ENCODE measurements at regions not wholly inside any gene's neighbourhood (a gene's known extent, or its start where the extent isn't known, plus 50 kb on each side); places are given as distances from the start of the nearest gene placed in this dataset.

GRCh38 chr9:107064378-107064777 is 201.4 kb downstream of the ZNF462 start:
- Histone ChIP-seq H2AFZ (ENCODE audit: low read length) (no peak overlapping the region), H3K4me1 (ENCODE audit: insufficient read depth, low read length, poor library complexity, severe bottlenecking) (no peaks in the 10 kb centered on the region), H3K4me2 (ENCODE audit: low read depth, low read length, poor library complexity, severe bottlenecking) (no peak overlapping the region), H3K36me3 (ENCODE audit: insufficient read depth, low read length) (no peaks in the 10 kb centered on the region), H3K79me2 (ENCODE audit: insufficient read depth, low read length) (no peaks in the 10 kb centered on the region), H3K9me2 (replicated peaks; ENCODE audit: low read depth, low read length) (no peaks in the 10 kb centered on the region), H4K20me1 (ENCODE audit: insufficient read depth, low read length, poor library complexity, severe bottlenecking) (no peaks in the 10 kb centered on the region), H3F3A (ENCODE audit: low read depth) (no peaks in the 10 kb centered on the region), H3K9me3 (ENCODE audit: insufficient read depth, low read depth, low read length) (no peaks in the 10 kb centered on the region), H3K27me3 (ENCODE audit: insufficient read depth, low read length, poor library complexity, severe bottlenecking) (no peaks in the 10 kb centered on the region), H3K4me3 (ENCODE audit: low read length, poor library complexity, severe bottlenecking) (no peak overlapping the region), H3K9ac (ENCODE audit: low read depth, low read length, poor library complexity, severe bottlenecking) (no peak overlapping the region)
- TF ChIP-seq EZH2phosphoT487 (IDR thresholded peaks at IDR 0.05; ENCODE audit: borderline replicate concordance) (no peak), CTCF (conservative IDR thresholded peaks at IDR 0.05; ENCODE audit: low read length) (no peak)

DNA sequence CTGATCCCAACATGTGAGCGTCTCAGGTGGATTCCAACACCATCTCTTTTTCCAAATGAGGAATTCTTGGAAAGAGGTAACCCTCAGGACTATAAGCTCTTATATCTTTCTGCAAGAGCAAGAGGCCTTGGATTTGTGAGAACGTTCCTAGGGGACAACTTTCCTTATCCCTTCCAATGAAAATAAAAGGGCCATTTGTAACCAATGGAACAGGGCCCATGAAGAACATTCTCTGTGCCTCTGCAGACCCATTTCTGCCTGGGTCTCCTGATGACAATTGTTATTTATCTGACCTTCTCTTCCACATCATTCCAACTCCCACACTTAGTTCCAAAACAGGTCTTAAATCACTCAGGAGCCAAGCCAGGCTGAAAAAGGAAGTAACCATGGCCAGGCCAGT is 202.6 kb downstream of the ZNF462 start:
- Histone ChIP-seq H3F3A (ENCODE audit: low read depth) (no peaks in the 10 kb centered on the region), H3K27me3 (ENCODE audit: insufficient read depth, low read length, poor library complexity, severe bottlenecking) (no peaks in the 10 kb centered on the region), H3K9me3 (ENCODE audit: insufficient read depth, low read depth, low read length) (no peaks in the 10 kb centered on the region), H3K9me2 (replicated peaks; ENCODE audit: low read depth, low read length) (no peaks in the 10 kb centered on the region), H3K4me1 (ENCODE audit: insufficient read depth, low read length, poor library complexity, severe bottlenecking) (no peaks in the 10 kb centered on the region), H3K4me2 (ENCODE audit: low read depth, low read length, poor library complexity, severe bottlenecking) (no peak overlapping the region), H4K20me1 (ENCODE audit: insufficient read depth, low read length, poor library complexity, severe bottlenecking) (no peaks in the 10 kb centered on the region), H3K36me3 (ENCODE audit: insufficient read depth, low read length) (no peaks in the 10 kb centered on the region), H3K79me2 (ENCODE audit: insufficient read depth, low read length) (no peaks in the 10 kb centered on the region), H2AFZ (ENCODE audit: low read length) (no peak overlapping the region), H3K4me3 (ENCODE audit: low read length, poor library complexity, severe bottlenecking) (no peak overlapping the region), H3K9ac (ENCODE audit: low read depth, low read length, poor library complexity, severe bottlenecking) (no peak overlapping the region)
- TF ChIP-seq EZH2phosphoT487 (IDR thresholded peaks at IDR 0.05; ENCODE audit: borderline replicate concordance): no peak
- no peak for TF ChIP-seq CTCF (conservative IDR thresholded peaks at IDR 0.05; ENCODE audit: low read length)

DNA sequence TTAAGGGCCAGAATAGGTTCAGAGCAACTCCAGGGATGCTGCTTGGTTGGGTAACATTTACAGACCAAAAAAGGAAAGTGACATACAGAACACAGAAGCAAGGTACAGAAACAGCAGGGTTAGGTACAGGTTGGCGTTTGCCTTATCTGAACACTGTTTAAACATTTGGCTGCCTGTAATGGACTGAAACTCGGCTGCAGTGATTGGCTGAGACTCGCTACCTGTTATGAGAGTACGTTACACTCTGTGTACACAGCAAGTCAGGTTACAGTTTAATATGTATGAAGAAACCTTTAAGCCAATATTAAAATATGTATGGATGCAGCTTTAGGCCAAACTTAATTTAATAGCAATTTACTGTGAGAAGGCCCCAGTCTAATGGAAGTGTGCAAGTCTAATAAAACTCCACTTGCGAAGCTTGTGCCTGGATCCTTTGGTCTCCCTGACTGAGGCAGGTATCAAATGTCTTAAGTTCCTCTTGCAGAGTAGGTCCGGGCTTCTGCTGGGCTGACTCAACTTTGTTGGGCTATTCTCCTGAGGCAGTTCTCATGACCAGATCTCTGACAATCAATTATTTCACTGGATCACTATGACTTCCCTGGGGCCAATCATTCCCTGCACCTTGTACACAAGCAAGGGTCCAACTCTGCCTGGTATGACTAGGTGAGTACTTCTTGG is 204.9 kb downstream of the ZNF462 start:
- Histone ChIP-seq H3K9me2 (replicated peaks; ENCODE audit: low read depth, low read length) (no peaks in the 10 kb centered on the region), H3F3A (ENCODE audit: low read depth) (no peaks in the 10 kb centered on the region), H3K4me3 (ENCODE audit: low read length, poor library complexity, severe bottlenecking) (no peak overlapping the region), H3K4me2 (ENCODE audit: low read depth, low read length, poor library complexity, severe bottlenecking) (no peak overlapping the region), H3K9ac (ENCODE audit: low read depth, low read length, poor library complexity, severe bottlenecking) (no peak overlapping the region), H3K27me3 (ENCODE audit: insufficient read depth, low read length, poor library complexity, severe bottlenecking) (no peaks in the 10 kb centered on the region), H3K4me1 (ENCODE audit: insufficient read depth, low read length, poor library complexity, severe bottlenecking) (no peaks in the 10 kb centered on the region), H2AFZ (ENCODE audit: low read length) (no peak overlapping the region), H4K20me1 (ENCODE audit: insufficient read depth, low read length, poor library complexity, severe bottlenecking) (no peaks in the 10 kb centered on the region), H3K79me2 (ENCODE audit: insufficient read depth, low read length) (no peaks in the 10 kb centered on the region), H3K36me3 (ENCODE audit: insufficient read depth, low read length) (no peaks in the 10 kb centered on the region), H3K9me3 (ENCODE audit: insufficient read depth, low read depth, low read length) (no peaks in the 10 kb centered on the region)
- TF ChIP-seq CTCF (conservative IDR thresholded peaks at IDR 0.05; ENCODE audit: low read length) (no peak), EZH2phosphoT487 (IDR thresholded peaks at IDR 0.05; ENCODE audit: borderline replicate concordance) (no peak)

Data from Loucy (cell line).